ENCODE measurements at regions not wholly inside any gene's neighbourhood (a gene's known extent, or its start where the extent isn't known, plus 50 kb on each side); places are given as distances from the start of the nearest gene placed in this dataset.

DNA sequence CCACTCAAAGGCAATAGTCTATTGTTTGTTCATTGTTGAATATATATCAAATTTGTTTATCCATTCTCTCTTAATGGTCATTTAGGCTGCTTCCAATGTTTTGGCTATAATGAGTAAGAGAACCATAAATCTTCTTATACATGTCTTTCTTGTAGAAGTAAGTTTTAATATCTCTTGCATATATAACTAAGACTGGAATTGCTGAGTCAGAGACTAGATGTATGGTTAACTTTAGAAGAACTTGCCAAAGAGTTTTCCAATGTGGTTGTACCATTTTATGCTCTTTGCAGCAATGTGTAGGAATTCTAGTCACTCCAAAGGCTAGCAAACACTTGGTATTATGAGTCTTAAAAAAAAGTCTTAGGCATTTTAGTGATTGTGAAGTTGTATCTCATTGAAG is 610.0 kb upstream of the GCFC2 start:
- no peak for DNase-seq (ENCODE audit: low spot score)

GRCh38 chr2:76318848-76319360 is 608.2 kb upstream of the GCFC2 start:
- no peak for DNase-seq (ENCODE audit: low spot score)

DNA sequence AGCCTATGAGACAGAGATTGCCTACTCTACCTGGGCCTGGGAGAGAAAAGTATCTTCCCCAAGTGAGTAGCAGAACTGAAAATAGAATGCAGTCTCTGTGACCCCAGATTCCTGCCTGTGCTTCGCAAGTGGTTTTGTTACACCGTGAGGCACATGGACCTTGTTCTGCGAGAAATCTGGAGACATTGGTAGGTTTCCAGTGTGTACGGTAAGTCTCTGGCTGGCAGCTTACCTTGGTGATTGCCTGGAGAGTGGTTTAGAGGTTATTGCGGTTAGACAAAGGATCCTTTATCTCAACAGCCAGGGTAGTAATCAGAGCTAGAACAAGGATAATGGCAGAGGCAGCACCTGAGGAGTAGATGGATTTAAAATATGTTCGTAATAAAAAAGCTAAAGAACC is 606.0 kb upstream of the GCFC2 start:
- no peak for DNase-seq (ENCODE audit: low spot score)

DNA sequence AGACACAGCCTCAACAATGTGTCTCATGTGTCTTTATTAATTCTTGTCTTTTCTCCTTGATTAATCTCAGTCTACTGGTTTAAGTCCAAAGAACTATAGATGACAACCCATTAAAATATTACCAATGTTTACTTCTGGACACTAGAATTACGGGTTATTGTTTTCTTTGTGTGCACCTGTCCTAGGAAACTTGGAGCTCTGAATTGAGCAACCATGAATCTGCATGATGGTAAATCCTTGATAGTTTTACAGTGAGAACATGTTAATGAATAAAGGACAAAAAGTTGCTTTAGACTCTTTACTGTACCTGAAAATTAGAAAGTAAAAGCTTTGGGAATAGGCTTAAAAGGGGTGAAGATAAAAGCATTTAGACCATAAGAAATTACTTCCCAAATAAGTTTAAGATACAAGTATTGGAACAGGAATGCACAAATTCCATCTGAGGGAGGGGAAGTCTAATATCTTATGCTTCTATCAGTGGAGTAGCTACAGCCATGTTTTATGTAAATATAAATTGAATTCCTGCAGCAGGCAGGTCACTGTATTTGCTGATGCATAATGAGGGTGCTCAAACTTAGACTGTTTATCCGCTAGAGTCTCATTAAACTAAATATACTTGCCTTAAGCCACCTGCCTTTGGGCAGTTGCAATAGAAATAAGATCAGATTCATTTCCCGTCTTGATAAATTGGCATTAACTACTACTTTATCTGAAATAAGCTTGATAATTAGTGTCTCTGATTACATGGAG is 603.7 kb upstream of the GCFC2 start:
- no peak for DNase-seq (ENCODE audit: low spot score)

GRCh38 chr2:76312236-76312635 is 601.5 kb upstream of the GCFC2 start:
- no peak for DNase-seq (ENCODE audit: low spot score)

GRCh38 chr2:76311728-76312127 is 601.0 kb upstream of the GCFC2 start:
- DNase-seq (ENCODE audit: low spot score) = no peak

GRCh38 chr2:76310894-76311633 is 600.3 kb upstream of the GCFC2 start:
- no peak for DNase-seq (ENCODE audit: low spot score)

DNA sequence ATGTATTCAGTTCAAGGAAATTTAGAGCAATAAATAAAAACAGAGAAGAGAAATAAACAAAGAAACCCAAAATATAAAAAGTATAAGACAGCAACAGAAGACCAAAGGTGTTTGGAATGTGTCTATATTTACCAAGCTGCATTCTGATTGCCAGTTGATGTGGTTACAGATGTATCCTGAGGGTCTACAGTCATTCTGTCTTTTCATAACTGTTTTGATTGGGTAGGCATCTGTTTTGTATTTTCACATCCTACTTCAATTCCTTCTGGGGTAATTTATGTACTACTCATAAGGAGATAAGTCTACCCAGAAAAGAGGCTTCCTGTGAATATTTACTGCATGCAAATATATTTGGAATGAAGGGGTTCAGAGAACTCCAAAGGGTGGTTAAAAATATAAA is 596.8 kb upstream of the GCFC2 start:
- DNase-seq (ENCODE audit: low spot score) = no peak

- DNase-seq (ENCODE audit: low spot score) = no peak
Measured at GRCh38 chr2:76298041-76298440, 587.3 kb upstream of the GCFC2 start.

- DNase-seq (ENCODE audit: low spot score) = no peak
Measured at GRCh38 chr2:76296438-76296837, 585.7 kb upstream of the GCFC2 start.

GRCh38 chr2:76295762-76296161 is 585.0 kb upstream of the GCFC2 start:
- no peak for DNase-seq (ENCODE audit: low spot score)

DNA sequence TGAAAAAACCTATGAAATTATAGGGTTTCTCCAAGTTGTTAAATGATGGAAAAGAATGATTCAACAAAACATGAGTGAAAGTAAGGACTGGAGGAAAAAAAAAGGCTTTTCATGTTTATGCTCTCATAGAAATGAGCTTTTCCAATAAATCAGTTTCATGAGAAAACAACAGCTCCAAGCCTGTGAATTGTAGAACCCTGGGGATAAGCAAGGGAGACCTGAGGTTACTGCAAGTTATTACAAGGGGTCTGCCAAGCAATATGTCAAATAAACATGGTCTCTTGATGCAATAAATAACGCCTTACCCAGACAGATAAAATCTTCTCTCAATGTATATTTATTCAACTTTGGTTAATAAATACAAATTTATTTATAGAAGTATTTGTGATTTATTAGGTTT is 577.9 kb upstream of the GCFC2 start:
- no peak for DNase-seq (ENCODE audit: low spot score)

DNA sequence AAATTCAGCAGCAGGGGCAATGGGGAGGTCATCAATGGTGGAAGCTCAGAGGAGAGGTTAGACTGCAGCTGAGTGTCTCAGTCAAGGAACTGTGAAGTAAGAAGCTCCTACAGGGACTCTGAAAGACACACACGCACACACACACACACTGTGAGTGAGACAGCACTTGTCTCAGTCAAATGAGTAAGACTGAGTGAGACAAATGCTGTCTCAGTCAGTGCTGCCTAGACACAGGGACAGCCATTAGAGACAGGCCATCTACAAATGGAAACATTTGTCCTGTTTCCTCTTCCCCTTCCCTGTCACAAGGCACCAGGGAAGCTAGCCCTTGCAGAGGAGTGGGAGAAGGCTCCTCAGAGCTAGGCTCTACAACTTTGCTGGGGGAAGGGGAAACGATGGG is 577.4 kb upstream of the GCFC2 start:
- DNase-seq (ENCODE audit: low spot score) = no peak

DNA sequence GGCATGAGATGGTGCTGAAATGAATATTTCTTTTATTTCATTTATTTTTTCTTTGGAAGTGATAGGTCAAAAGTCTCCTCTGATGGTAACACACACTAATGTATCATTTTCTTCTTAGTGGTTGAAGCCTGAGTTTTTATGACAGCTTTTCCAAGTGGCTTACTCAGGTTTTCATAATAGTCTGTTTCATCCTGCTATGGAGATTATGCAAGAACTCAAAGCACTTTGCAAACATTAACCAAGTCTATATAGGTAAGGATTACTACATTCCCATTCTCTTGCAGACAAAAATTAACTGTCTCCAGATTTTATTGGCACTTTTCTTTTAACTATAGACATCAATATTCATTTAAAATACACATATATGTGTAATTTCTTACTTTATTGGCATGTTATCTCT is 572.6 kb upstream of the GCFC2 start:
- no peak for DNase-seq (ENCODE audit: low spot score)

DNA sequence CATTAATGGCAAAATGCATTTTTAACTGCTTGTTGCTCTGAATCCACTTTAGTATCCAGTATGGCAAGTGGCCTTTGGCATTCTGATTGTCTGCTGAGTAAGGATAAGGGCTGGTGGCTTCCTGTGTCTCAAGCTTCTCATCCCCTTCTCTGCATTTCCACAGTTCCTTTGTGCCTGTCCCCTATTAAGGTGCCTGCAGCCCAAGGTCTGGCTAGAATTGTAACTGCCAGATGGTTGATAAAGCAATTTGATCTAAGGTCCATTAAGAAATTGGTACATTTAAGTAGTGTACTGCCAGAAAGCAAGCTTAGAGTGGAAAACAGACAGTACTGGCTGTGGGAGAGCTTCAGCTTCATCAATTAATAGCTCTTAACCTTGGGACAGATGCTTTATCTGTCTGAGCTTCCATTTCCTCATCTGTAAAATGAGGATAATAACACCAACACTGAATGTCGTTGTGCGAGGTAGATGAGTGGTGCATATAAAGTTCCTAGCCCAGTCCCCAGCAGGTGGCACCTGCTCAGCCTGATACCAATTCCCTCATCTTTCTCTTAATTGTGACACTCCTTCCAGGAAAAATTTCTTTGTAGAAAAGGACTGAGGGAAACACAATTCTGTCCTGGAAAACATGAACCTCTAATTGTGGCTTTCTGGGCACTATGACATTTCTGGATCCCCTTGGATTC is 570.6 kb upstream of the GCFC2 start:
- no peak for DNase-seq (ENCODE audit: low spot score)

DNA sequence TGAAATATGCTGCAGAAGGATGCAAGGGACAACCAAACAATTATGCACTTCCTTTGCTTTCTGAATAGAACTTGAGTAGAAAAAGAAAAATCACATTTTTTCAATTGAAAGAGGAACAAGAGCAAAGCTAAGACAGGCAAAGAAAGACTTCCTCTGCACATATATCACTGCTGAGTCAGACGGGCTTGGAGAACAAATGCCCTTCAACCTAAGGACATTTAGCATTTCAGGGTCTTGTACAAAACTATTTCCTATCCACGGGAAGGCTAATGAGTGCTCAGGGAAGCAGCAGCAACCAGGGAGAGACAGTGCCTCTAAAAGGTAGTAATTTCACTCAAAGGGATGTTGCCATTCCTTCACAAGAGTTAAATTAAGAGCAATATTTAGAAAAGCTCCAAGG is 570.0 kb upstream of the GCFC2 start:
- no peak for DNase-seq (ENCODE audit: low spot score)

DNA sequence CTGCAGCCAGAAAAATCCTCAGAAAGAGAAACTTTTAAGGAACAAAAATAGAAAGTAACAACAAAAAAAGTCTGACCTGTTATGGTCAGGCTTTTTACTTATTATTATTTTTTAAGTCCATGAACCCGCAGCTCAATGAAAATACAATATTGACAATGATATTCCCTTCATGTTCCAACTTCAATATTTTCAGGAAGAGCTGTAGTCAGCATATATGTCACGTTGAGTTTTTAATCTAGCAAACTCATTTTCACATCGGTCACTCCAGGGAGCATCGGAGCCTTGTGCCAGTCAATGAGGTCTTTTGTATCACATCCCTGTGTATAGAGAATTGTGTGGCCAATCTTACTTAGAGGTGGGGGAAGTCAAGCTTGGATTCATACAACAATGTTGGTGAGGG is 568.4 kb upstream of the GCFC2 start:
- DNase-seq (ENCODE audit: low spot score) = no peak

GRCh38 chr2:76275788-76276187 is 565.1 kb upstream of the GCFC2 start:
- DNase-seq (ENCODE audit: low spot score) = no peak

DNA sequence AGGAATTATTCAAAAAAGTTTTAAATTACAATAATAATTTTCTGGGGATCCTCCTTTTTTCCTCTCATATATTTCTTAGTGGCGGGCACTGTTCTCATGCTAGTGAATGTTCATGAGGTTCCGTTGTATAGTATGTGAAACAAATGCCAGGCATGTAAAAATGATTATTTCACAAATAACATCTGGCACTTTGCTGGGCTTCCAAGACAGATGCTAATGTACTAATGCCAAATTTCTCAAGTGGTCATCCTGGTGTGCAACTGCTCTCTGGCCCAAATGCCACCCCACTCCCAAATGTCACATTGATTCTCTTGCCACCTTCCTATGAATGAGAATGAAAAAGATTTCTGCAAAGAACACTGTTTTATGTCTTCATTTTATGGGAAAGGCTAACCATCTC is 564.0 kb upstream of the GCFC2 start:
- DNase-seq (ENCODE audit: low spot score) = no peak

- DNase-seq (ENCODE audit: low spot score) = no peak
Measured at GRCh38 chr2:76274160-76274559, 563.4 kb upstream of the GCFC2 start.

DNA sequence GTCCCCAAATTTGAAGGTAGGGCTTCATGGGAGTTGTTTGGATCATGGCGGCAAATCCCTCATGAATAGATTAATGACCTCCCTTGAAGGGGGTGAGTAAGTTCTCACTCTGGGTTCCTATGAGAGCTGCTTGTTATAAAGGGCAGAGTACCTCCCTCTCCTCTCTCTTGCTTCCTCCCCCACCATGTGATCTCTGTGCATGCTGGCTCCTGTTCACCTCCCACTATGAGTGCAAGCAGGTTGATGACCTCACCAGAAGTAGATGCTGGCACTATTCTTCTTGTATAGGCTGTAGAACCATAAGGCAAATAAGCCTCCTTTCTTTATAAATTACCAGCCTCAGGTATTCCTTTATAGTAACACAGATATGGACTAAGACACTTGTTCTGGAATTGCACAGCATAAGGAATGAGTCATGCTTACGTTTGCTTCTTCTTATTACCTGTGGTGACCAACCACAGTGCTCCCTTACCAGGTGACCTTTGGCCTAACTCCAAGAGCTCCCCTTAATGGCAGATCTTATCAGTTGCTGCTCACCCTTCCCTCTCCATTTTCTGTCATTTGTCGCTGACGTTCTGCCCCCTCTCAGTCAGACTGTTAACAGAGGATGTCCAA is 559.5 kb upstream of the GCFC2 start:
- DNase-seq (ENCODE audit: low spot score) = peak; percentile 1

DNA sequence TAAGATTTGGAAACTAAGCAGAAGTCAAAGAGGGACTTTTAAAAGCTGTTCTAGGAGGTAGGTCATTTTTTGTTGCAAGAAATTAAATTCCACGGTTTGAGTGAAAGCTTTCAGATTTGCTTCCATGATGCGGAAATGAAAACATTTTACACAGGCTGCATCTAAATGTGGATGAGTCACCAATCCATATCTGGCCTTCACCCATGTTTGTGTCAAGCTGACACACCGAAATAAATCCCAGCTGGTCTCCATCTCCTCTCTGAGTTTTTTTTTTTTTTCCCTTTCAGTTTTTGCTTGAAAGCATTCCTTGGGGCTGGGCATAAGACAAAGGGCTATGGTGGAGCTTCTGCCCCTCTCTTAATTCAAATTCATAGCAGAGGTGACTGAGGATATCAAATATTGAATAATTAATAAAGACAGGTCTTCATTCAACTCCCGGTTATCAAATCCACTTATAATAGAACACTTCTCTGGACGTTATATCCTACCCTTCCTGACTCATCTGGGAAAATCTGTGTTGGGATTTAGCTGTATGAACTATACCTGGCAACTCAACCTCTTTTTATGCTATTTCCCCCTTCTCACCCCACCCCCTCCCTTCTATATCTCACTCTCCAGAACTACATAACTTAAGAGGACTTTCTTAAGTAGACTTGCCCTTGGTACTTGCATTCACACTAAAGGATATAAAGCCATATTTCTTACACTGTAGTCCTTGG is 558.3 kb upstream of the GCFC2 start:
- DNase-seq (ENCODE audit: low spot score) = peak; percentile 15

Data from kidney tubule cell (primary cell).